GM20431 (cell line): ENCODE measurements at regions not wholly inside any gene's neighbourhood (a gene's known extent, or its start where the extent isn't known, plus 50 kb on each side); places are given as distances from the start of the nearest gene placed in this dataset.
"Not testable (repeated sequence)": the region's sequence is repeated elsewhere in the genome, so short reads cannot be mapped to it uniquely, and the experiment has no call there.

Experiments used
- in situ Hi-C: fragments of 300-500 bp; cut with MseI, MboI; formaldehyde crosslinking; loops from one replicate; pipeline ENCODE4 v1.15.0; 2020; ENCODE audit warnings: low sequenced_read_pairs; ENCODE audit not compliant: unreplicated experiment

DNA sequence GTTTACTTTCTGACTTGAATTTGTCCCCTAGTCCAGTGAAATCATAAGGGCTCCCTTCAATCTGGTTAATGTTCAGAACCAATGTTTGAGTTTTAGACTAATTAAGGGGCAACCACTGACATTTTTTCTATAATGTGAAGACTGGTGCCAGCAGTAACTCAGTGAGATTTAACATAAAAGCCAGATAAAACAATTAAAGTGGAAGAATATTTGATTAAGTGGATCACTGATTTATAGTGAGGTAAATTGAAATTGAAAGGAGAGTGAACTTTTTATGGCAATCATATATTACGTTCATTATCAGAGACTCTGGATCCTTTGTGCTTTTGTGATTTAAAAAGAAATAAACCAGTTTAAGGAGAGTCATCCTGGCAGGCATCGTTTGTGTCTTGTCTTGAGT is 246.8 kb downstream of the GATA3 start:
- in situ Hi-C loops: no loop called here

- in situ Hi-C loops: no loop called here
Observed at GRCh38 chr10:8301831-8302230, 247.3 kb downstream of the GATA3 start.

DNA sequence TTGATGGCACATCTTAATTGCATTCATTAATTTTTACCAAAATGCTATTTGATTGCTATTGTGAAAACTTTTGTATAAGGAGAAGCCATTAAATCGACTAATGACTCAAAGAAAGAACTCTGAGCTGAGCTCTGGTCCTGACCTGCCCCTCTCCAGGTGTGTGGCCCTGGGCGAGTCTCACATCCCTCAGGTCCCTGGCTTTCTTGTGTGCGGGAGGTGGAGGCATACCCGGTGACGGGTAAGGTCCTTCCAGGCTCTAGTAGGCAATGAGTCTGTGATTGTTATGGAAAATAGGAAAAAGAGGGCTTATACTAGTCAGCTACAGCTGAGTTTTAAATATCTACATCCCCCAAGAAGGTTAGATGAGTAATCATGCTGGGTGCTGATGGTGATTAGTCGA is 248.1 kb downstream of the GATA3 start:
- in situ Hi-C loops: no loop called here

DNA sequence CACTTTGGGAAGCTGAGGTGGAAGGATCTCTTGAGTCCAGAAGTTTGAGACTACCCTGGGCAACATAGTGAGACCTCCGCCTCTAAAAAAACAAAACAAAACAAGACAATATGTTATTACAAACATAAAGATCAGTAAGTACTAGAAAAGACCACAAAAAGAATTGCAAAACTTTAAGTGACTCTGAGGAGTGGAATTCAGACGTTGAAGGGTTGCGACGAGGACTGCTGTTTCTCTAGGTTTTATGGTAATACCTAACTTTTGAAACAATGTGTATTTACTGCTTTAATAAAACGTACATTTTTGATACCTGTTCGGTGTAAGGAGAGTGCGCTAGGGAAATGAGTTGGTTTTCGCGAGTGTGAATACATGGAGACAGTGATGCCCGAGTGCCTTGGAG is 250.4 kb downstream of the GATA3 start:
- in situ Hi-C loops: no loop called here

DNA sequence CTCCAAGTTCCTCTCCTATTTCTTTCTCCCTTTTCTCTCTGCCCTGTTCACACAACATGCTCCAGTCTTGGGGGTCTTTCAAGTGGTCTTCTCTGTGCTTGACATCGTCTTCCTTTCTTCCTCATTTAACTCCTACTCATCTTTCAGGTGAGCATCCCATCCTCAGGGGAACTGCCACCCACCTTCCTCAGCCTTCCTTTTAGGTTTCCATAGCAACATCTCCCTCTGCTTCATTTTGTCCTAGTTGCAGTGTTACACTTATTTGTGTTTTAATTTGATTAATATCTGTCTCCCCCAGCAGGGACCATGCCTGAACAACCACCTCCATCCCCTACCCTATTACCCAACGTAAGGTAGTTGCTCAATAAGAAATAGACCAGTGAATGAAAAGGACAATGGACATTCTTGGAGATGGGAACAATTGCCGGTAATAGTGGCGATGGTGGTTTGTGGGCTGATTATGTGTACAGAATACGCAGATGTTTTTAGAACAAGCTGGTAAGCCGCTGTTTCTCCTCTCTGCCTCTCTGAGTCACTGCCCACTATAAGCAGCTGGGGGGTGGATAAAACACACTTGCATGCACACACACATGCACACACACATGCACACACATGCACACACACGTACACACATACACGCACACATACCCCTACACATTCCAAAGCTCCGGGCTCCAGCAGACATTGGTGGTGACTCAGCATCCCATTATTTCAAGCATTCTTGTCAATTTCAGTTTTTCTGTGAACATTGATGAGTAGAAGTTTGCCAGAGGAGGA is 251.6 kb downstream of the GATA3 start:
- in situ Hi-C loops: no loop called here

GRCh38 chr10:8306685-8307364 is 252.3 kb downstream of the GATA3 start:
- in situ Hi-C loops: no loop called here

- in situ Hi-C loops: no loop called here
Observed at GRCh38 chr10:8310930-8311329, 256.4 kb downstream of the GATA3 start.

- in situ Hi-C loops: no loop called here
Observed at GRCh38 chr10:8311526-8312070, 257.1 kb downstream of the GATA3 start.

DNA sequence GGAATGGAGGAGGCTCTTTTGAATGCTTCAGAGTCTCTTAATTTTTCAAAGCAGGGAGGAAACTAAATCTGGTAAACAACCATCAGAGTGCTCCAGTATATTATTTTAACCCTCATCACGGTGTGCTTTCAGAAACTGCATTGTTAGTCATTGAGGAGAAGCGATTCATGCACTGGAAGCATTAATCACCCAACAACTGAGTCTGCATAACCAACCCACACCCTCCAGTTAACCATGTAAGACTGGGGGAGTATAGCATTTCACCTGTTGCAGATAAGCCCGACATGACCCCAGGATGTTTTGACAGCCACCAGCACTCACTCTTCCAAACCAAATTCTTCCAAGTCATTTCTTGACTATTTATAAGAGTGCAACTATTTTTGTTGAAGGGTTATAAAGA is 257.6 kb downstream of the GATA3 start:
- in situ Hi-C loops: no loop called here

DNA sequence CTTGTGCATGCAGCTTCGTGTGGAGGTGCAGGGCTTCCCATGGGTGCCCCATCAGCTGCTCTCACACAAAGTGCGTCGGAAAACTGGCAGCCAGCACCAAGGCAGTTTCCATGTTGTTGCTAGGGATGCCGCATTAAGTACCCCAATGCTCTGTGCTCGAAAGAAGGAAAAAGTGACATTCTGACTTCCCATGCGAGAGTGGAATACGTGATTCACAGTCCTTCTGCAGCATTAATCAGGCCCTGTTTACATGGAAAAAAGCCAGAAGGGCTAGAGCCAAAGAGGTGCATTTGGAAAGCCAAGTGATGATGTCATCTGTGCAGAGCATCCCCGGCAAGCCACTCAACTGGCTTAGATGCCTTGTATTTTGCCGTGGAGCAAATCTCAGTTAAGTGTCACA is 258.3 kb downstream of the GATA3 start:
- in situ Hi-C loops: no loop called here

- in situ Hi-C loops: no loop called here
Observed at GRCh38 chr10:8314486-8314885, 260.0 kb downstream of the GATA3 start.

GRCh38 chr10:8315619-8316021 is 261.1 kb downstream of the GATA3 start:
- in situ Hi-C loops: no loop called here

- in situ Hi-C loops: no loop called here
Observed at GRCh38 chr10:8316284-8316683, 261.8 kb downstream of the GATA3 start.

DNA sequence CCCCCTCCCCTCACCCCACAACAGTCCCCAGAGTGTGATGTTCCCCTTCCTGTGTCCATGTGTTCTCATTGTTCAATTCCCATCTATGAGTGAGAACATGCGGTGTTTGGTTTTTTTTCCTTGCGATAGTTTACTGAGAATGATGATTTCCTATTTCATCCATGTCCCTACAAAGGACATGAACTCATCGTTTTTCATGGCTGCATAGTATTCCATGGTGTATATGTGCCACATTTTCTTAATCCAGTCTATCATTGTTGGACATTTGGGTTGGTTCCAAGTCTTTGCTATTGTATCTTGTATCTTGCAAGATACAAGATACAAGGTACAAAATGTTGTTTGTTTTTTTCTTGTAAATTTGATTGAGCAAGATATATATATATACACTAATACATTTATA is 263.9 kb downstream of the GATA3 start:
- in situ Hi-C loops: not testable (repeated sequence)

GRCh38 chr10:8318956-8319355 is 264.5 kb downstream of the GATA3 start:
- in situ Hi-C loops: no loop called here

GRCh38 chr10:8319704-8320103 is 265.2 kb downstream of the GATA3 start:
- in situ Hi-C loops: no loop called here

DNA sequence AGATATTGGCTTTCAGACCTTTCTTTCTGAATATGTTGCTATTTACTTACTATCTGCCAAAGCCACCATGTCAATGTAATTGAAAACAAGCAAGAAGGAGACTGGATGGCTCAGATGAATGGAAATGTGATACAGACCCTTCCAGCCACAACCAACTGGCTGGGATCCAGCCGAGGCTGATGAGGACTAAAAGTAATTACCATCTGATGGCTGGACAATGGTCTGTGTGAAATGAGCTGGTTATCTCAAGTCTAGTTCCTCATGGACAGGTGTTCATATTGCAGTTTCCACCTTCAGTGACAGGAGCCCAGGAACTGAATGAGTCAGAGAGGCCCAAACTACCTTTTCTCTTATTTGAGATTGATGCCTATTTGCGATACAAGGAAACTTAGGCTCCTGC is 267.5 kb downstream of the GATA3 start:
- in situ Hi-C loops: no loop called here

- in situ Hi-C loops: no loop called here
Observed at GRCh38 chr10:8323428-8324054, 269.1 kb downstream of the GATA3 start.

GRCh38 chr10:8325024-8325980 is 270.8 kb downstream of the GATA3 start:
- in situ Hi-C loops: no loop called here
